Left lung (tissue), 4 donors: ENCODE measurements at regions not wholly inside any gene's neighbourhood (a gene's known extent, or its start where the extent isn't known, plus 50 kb on each side); places are given as distances from the start of the nearest gene placed in this dataset.

Experiments used
- ATAC-seq: fragments of 200-7000 bp; cut with Tn5 transposase; one replicate; pipeline ENCODE4 v1.9.1; 2020; ENCODE audit warnings: moderate library complexity
- DNase-seq, 4 donors: peaks; one replicate each; pipeline ENCODE4 v3.0.0-alpha.2; 2013 to 2020
- H3K27ac ChIP-seq, 2 donors: fragments of 200-600 bp; sonication (generic) in 1 of 2; one replicate each; pipeline versions ENCODE4 v1.5.0 to v1.8.0; 2020 to 2021
- H3K27me3 ChIP-seq, 2 donors: fragments of 200-600 bp; sonication (generic) in 1 of 2; one replicate each; pipeline versions ENCODE4 v1.5.0 to v1.8.0; 2020 to 2021
- H3K36me3 ChIP-seq, 2 donors: fragments of 200-600 bp; sonication (generic) in 1 of 2; one replicate each; pipeline versions ENCODE4 v1.5.0 to v1.8.0; 2020 to 2021
- H3K4me1 ChIP-seq, 2 donors: fragments of 200-600 bp; one replicate each; pipeline ENCODE4 v1.8.0; 2021
- H3K4me3 ChIP-seq, 2 donors: fragments of 200-600 bp; sonication (generic) in 1 of 2; one replicate each; pipeline versions ENCODE4 v1.5.0 to v1.8.0; 2020 to 2021; ENCODE audit warnings: mild to moderate bottlenecking in 1 of 2
- H3K9me3 ChIP-seq, 2 donors: fragments of 200-600 bp; sonication (generic) in 1 of 2; one replicate each; pipeline versions ENCODE4 v1.5.0 to v1.8.0; 2020 to 2021
- intact Hi-C, 2 donors: fragments of 100-400 bp; cut with DNase I; formaldehyde crosslinking; loops; one replicate each; pipeline versions ENCODE4 v1.11.2 to v1.14.2; 2022
- TF ChIP-seq, protein P1 (sequence below), 2 donors: fragments of 200-600 bp; sonication (generic) in 1 of 2; IDR thresholded peaks; one replicate each; pipeline versions ENCODE4 v1.5.0 to v1.8.0; 2021; ENCODE audit warnings: antibody characterized with exemption in 2 of 2
- donor health status: DM: no; HTN: yes; CAD: no.
- donor health status: DM: no; HTN: no; CAD: no.

DNA sequence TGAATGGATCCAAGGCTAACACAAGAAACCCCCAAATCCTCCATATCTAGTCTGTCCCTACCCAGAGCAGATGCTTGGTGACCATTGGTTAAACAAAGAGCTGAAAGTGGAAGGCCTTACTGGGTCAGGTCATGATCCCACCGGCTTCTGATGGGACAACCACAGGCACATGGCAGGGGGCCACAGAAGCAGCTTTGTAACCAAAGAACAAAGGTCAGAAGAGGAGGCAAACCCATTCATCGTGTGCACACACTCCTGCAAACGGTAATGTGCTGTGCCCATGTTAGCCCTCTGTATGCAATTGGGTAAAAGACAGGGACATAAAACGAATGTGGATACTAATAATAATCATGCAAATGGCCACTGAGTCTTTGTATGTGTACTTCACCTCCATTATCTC lies 133.3 kb upstream of the SLC6A11 start:
- Histone ChIP-seq H3K4me1 (no peaks in the 10 kb centered on the region), H3K9me3 (no peaks in the 10 kb centered on the region), H3K4me3 (no peak overlapping the region), H3K27me3 (peaks cover 0 to 6% of the 10 kb centered on the region in 2 donors), H3K27ac (no peak overlapping the region), H3K36me3 (no peaks in the 10 kb centered on the region)
- intact Hi-C loops, result no loop called here
- ATAC-seq (no peak), DNase-seq (no peak)
- TF ChIP-seq, protein P1, sequence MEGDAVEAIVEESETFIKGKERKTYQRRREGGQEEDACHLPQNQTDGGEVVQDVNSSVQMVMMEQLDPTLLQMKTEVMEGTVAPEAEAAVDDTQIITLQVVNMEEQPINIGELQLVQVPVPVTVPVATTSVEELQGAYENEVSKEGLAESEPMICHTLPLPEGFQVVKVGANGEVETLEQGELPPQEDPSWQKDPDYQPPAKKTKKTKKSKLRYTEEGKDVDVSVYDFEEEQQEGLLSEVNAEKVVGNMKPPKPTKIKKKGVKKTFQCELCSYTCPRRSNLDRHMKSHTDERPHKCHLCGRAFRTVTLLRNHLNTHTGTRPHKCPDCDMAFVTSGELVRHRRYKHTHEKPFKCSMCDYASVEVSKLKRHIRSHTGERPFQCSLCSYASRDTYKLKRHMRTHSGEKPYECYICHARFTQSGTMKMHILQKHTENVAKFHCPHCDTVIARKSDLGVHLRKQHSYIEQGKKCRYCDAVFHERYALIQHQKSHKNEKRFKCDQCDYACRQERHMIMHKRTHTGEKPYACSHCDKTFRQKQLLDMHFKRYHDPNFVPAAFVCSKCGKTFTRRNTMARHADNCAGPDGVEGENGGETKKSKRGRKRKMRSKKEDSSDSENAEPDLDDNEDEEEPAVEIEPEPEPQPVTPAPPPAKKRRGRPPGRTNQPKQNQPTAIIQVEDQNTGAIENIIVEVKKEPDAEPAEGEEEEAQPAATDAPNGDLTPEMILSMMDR (IDR thresholded peaks at IDR 0.05), result no peak

GRCh38 chr3:10683106-10683505 lies 132.9 kb upstream of the SLC6A11 start:
- intact Hi-C loops, result no loop called here
- no peaks in the 10 kb centered on the region for H3K4me1 ChIP-seq
- no peak overlapping the region for H3K4me3 ChIP-seq
- ATAC-seq (no peak), DNase-seq (no peak)
- no peak overlapping the region for H3K27ac ChIP-seq
- no peaks in the 10 kb centered on the region for H3K36me3 ChIP-seq
- H3K9me3 ChIP-seq, result no peaks in the 10 kb centered on the region
- peaks cover 0 to 6% of the 10 kb centered on the region in 2 donors for H3K27me3 ChIP-seq
- TF ChIP-seq, protein P1 (IDR thresholded peaks at IDR 0.05), result no peak

- Histone ChIP-seq H3K27ac (no peak overlapping the region), H3K9me3 (no peaks in the 10 kb centered on the region), H3K36me3 (no peaks in the 10 kb centered on the region), H3K27me3 (peaks cover 0 to 13% of the 10 kb centered on the region in 2 donors), H3K4me1 (no peaks in the 10 kb centered on the region), H3K4me3 (no peak overlapping the region)
- TF ChIP-seq, protein P1 (IDR thresholded peaks at IDR 0.05), result no peak
- DNase-seq (no peak), ATAC-seq (no peak)
- intact Hi-C loops, result no loop called here
These were observed 127.9 kb upstream of the SLC6A11 start for GRCh38 chr3:10688126-10688525.

DNA sequence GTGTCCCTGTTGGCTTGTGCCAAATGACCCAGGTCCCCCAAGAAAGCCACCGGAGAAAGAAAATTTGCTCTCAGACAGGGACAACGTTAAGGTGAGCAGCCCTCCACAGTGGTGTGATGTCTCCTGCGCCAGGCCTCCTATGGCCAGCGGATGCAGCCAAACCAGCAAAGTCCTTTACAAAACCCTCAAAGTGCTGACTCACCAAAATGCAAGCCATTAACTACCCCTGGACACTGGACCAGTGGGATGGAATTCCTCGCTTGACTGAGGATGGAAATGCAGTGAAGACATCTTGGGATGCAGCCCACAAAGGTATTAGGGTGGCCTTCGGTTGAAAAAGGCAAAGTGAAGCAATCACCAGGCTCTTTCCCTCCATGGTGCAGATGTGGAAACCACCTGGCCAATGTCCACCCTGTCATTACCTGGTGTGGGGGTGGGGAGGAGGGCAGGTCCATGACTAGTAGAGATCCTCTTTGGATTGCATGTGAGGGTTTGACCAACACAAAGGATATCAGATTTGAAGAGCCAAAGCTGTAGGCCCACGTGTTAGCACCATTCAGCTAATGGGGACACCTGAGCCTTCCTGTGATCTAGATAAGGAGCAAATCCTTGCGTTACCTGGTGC lies 127.4 kb upstream of the SLC6A11 start:
- H3K4me1 ChIP-seq, result no peaks in the 10 kb centered on the region
- H3K4me3 ChIP-seq, result no peak overlapping the region
- H3K9me3 ChIP-seq, result no peaks in the 10 kb centered on the region
- DNase-seq (no peak), ATAC-seq (no peak)
- peaks cover 0 to 13% of the 10 kb centered on the region in 2 donors for H3K27me3 ChIP-seq
- intact Hi-C loops, result no loop called here
- no peaks in the 10 kb centered on the region for H3K36me3 ChIP-seq
- TF ChIP-seq, protein P1 (IDR thresholded peaks at IDR 0.05), result no peak
- H3K27ac ChIP-seq, result no peak overlapping the region

DNA sequence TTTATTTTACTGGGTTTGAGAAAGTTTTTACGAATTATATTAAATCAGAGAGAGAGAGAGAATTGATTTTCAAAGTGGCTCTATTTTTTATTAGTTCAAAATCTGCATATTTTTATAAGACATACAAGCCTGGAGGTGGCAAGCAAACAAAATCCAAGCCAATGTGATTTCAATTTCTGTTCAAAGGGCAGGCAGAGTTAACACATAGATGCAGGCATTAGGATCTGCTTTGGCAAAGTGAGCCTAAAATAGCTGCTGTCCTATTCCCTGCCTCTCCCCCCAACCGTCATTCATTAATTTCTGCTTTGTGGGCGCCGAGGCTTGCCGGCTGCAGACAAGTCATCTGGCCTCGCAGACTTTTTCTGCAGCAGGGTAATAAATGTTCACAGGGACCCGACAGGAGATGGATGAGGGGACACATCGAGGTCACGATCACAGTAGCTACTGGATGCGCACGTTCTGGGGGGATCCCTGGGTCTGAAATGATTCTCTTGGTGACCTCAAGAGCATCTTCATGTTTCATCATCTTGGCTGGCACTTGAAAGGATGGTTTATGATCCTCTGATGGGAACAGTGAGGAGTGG lies 123.9 kb upstream of the SLC6A11 start:
- TF ChIP-seq, protein P1 (IDR thresholded peaks at IDR 0.05), result no peak
- Histone ChIP-seq H3K4me3 (no peak overlapping the region), H3K27me3 (peaks cover 0 to 18% of the 10 kb centered on the region in 2 donors), H3K4me1 (no peaks in the 10 kb centered on the region), H3K36me3 (no peaks in the 10 kb centered on the region), H3K27ac (no peak overlapping the region), H3K9me3 (no peaks in the 10 kb centered on the region)
- DNase-seq, result no peak
- intact Hi-C loops, result no loop called here
- ATAC-seq, result no peak
